Activated CD4-positive, alpha-beta T cell treated with anti-CD3 and anti-CD28 coated beads, Interleukin-2, amount 50 U/mL, for 1 hour (primary cell): ENCODE measurements at regions not wholly inside any gene's neighbourhood (a gene's known extent, or its start where the extent isn't known, plus 50 kb on each side); places are given as distances from the start of the nearest gene placed in this dataset.

Experiments
- DNase-seq: peaks from one replicate; pipeline ENCODE4 v3.0.0-alpha.2; 2020

GRCh38 chr13:103306163-103306562 is 239.9 kb upstream of the SLC10A2 start:
- no peak for DNase-seq

- no peak for DNase-seq
Observed at GRCh38 chr13:103303078-103303651, 236.9 kb upstream of the SLC10A2 start.

DNA sequence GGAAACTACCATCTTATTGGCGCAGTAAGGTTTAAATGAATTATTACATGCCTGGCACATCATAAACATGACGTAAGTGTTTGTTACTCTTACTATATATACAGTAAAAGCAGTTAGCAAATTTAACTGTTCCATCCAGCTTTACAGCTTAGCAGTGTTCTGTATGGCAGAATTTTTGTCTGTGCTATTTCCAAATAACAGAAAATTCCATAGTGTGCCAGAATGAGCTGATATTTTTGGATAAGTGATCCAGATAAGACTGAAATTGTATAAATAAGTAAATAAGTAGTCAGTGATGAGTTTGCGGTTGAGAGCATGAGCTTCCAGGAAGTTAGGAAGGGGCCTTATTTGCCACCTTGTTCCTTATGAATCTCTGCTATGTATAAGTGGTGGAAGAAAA is 236.5 kb upstream of the SLC10A2 start:
- DNase-seq, result no peak

DNA sequence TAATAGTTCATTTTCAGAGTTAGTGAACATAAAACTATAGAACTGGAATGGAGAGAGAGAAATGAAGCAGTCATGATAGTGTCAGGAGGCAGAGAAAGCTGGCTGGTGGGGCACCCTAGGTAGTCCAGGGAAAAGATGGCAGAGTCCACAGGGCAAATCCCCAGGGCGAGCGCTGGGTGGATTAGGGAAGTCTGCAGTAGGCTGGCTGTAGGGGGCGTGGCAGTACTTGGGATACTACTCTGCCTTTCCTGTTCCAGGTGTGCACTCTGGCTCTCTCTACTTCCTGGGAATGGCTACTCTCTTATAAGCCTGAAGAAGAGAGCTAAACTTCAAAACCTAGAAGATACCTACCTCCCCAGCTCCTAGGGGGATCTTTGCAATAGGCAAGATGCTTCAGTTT is 232.9 kb upstream of the SLC10A2 start:
- DNase-seq, result no peak

- no peak for DNase-seq
Observed at GRCh38 chr13:103297083-103297482, 230.9 kb upstream of the SLC10A2 start.

DNA sequence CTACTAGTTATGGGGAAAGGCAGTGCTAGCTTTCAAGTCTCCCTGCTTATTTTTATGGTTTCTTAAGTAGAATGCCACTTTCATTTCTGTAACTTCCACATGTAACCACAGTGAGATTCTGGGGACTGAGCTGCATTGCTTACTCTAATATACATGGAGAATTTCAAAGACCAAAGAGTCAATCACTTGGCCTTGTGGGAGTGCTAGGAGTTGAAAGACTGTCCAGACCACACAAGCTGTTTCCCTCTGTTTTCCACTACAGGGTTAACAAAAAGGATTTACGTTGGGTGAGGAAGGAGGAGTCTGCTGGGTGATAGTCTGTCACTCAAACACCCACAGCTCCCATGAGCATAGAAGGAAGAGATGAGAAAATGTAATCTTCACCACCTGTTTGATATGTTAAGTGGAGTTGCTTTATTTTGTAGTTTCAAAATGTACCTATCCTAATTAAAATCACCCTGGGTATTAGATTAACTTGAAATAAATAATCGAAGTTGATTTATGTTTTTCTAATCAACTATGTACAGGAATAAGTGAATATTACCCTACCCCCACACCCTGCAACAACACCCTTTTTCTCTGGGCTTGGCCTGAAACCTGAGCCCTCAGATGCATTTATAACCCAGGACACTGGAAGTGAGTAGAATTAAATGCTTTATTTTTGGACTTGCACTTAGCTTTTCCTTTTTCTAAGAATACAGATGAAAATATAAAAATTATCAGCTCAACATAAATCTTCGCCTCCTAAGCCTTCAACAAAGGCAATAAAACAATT is 225.8 kb upstream of the SLC10A2 start:
- DNase-seq, result no peak

DNA sequence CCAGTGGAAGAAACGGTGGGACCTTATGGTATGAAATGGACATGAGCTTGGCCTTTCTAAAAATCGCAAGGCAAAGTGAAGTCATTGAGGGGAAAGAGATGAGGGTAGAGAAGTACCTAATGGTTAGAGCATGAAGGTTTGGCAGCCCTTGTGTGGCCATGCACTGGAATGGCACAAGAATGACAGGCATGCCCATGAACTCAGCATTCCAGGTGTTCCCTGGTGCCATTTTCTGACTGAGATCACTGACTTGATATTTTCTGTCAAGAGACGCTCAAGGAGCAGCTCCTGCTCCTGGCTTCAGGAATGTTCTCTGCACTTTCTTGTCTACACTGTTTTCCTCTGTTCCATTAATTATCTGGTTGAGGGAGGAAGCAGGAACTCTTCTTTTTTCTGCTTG is 225.0 kb upstream of the SLC10A2 start:
- DNase-seq, result no peak

DNA sequence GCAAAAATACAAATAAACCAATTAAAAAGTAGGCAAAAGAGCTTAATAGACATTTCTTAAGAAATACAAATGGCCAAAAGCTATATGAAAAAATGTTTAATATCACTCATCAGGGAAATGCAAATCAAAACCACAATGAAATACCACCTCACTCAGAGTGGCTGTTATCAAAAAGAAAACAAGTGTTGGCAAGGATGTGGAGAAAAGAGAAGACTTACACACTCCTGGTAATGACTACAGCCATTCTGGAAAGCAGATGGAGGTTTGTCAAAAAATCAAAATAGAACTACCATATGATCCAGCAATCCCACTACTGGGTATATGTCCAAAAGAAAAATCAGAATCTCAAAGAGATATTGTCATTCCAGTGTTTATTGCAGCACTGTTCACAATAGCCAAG is 223.5 kb upstream of the SLC10A2 start:
- no peak for DNase-seq

GRCh38 chr13:103288114-103288513 is 221.9 kb upstream of the SLC10A2 start:
- no peak for DNase-seq

DNA sequence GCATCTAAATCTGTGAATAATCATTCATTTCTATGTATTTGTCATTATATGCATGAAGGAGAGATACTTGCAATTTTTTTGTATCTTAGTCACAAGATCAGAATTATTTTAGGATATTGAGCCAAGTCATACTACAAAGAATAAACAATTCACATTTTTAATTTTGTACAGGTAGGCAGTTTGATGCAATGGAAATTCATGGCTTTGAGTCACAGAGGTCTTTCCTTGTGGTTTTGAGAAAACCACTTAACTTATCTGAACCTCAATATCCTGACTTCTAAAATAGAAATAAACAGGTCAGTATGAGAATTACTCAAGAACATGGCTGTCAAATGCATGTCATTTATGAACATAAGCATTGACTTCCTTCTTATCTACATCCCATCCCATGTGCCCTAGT is 221.4 kb upstream of the SLC10A2 start:
- DNase-seq, result no peak

DNA sequence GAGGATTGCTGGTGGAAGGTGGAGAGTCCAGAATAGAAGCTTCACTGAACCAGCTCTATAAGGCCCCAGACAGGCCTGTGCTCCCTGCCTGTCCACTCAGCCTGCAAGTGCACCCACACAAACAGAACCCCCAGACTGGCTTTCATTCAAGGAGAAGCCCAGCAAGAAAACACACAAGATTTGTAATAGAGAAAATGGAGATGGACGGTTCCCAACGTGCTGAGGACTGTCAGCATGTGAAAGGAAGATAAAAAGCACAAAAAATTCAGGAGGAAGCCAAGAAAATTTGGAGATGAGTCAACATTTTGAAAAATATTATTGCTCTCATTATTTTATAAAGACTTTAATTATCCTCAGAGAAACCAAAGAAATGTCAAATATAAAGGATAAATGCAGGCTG is 218.2 kb upstream of the SLC10A2 start:
- no peak for DNase-seq

- DNase-seq, result no peak
Observed at GRCh38 chr13:103283451-103283820, 217.2 kb upstream of the SLC10A2 start.

GRCh38 chr13:103282571-103283450 is 216.6 kb upstream of the SLC10A2 start:
- no peak for DNase-seq

DNA sequence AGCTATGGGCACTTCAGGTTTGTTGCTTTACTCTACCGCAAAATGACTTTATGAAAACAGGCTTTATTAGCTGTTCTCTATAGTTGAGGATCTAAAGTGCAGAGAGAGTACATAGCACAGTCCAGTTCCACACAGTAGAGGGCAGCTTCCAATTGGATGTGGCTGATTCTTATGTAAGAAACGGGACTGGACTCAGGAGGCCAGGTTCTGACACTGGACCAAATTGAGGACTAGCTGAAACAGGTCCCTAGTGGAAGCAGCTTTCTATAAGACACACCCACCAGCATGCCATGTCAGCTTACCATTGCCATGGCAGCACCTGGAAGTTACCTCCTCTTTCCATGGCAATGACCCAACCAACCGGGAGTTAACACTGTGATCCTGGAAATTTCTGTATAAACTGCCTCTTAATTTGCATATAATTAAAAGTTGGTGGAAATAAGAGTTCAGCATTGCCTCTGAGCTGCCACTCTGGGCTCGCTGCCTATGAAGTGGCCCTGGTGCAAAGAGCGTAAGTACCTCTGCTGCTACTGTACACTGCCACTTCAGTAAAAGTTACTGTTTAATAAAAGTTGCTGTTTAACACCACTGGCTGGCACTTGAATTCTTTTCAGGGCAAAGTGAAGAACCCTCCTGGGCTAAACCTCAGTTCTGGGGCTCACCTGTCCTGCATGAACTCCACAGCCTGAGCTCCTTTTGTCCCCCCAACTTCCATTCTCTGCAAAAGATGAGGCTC is 211.9 kb upstream of the SLC10A2 start:
- no peak for DNase-seq

DNA sequence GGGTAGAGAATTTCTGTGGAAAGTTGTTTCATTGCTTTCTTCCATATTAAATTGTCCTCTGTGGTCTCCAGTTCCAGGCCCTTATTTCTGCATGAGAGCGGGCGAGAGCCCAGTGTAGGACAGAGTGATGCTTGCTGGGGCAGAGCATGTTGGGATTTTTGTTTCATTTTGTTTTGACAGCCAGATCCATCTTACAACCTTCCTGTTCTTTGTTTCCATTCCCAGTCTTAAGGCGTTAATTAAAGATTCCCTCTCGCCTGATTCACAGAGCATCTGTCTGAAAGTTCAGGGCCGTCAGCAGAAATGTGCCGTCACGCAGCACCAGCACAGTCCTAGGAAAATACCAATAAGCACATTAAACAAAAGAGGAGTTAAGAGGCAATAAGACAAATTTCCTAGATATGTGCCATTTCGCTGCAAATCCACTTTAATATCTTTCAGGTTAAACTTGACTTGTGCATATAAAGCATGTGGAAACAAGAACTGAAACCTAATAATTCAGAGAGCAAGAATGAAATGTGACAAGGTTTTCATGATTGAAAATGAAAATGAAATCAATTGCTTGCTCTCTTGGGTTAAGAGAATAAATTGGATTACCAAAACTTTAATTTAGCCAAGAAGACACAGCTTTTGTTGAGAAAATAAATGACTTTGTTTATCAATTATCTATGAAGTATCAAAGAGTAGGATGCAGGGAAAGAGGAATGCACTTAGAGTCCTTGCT is 210.7 kb upstream of the SLC10A2 start:
- no peak for DNase-seq

DNA sequence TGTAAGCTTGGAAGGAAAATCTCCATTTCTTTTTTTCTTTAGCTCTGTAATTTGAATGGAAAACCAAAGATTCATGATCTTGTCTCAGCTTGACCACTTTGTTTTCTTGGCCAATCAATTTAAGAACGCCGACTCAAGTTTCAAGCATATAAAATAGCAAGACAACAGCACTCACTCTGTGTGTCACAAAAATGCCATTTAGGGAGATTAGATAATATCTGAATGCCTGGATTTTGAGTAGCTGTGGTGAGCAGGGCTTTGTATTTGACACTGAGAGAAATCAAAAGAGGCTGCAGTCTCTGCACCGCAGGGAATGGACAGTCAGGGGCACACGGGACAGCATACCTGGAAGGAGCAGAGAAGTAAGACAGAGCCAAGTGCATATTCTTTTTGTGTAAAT is 209.5 kb upstream of the SLC10A2 start:
- no peak for DNase-seq

DNA sequence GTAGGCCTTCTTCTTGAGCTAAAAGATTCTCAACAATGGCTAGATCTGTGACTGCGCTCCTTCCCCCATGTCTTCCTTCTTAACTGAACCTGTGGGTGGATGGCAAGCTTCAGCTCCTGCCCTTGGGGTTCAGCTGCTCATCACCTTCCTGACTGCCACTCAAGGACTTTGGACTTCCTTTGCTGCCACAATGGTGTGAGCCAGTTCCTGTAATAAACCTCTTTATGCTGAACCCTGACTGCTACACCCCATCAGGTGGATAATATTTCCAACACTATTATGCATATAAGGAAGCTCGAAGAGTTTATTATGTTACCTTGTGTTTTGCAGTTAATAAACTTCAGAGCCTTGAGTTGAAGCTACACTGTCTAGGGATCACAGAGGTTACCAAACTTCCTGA is 208.9 kb upstream of the SLC10A2 start:
- no peak for DNase-seq

- no peak for DNase-seq
Observed at GRCh38 chr13:103273825-103274224, 207.6 kb upstream of the SLC10A2 start.

- no peak for DNase-seq
Observed at GRCh38 chr13:103272770-103273169, 206.6 kb upstream of the SLC10A2 start.

DNA sequence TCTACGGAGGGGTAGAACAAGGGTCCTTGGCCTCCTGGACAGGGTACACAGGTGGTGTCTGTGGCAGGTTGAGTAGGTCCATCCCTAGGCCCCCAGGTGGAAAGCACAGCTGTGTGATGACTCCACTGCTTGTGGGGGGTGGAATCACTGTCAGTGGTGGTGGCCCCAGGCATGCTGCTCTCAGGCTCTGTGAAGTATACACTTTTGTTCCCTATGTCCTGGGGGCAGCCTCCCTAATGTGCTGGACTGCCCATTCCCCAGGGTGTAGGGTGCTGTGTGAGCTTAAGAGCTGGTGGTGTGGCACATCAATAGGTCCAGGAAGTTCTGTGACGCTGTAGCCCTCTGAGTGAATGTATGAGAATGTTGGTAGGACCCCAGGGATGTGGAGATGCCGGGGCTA is 197.2 kb upstream of the SLC10A2 start:
- DNase-seq, result no peak

- no peak for DNase-seq
Observed at GRCh38 chr13:103255587-103256301, 189.5 kb upstream of the SLC10A2 start.

DNA sequence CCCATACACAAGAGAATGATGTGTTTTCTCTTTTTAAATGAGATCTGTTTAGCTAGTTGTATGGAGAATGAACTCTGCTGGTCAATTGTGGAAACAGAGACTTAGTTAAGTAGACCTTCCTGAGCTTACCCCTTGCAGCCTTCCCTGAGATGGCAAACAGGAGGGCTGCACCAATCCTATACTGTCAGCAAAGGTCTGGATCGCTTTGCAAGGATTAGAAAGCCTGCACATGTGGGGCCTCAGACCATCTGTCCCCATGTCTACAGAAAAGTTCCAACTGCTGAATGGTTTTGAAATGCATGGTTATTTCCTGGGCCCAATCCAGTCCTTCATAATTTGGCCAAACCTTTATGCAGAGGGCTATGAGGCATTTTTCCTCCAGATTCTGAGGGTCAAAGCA is 183.9 kb upstream of the SLC10A2 start:
- DNase-seq, result no peak
